ENCODE measurements at regions not wholly inside any gene's neighbourhood (a gene's known extent, or its start where the extent isn't known, plus 50 kb on each side); places are given as distances from the start of the nearest gene placed in this dataset.

DNA sequence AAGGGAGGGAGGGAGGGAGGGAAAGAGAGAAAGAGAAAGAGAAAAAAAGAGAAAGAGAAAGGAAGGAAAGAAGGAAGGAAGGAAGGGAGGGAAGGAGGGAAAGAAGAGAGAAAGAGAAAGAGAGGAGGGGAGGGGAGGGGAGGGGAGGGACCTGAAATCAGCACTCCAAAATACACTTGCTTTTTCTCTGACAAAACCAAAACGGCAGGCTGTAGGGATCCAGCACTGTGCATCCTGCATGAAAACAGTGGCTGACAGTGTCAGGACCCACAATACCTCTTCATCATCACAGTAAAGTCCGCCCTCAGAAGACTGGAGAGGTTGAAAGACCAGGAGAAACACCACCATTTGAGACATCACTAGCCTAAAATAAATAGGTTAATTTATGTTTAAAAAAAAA, 156.0 kb upstream of the SOD1 start:
- TF ChIP-seq MYC (IDR thresholded peaks at IDR 0.05; ENCODE audit: low read depth, low read length) (no peak), FOS (IDR thresholded peaks at IDR 0.05; ENCODE audit: borderline replicate concordance, insufficient read depth, low read length) (no peak), EZH2 (IDR thresholded peaks at IDR 0.05; ENCODE audit: borderline replicate concordance, low read depth, low read length, severe bottlenecking) (no peak), JUN (IDR thresholded peaks at IDR 0.05; ENCODE audit: borderline replicate concordance, insufficient read depth, insufficient read length, low read depth) (no peak), POLR2A (IDR thresholded peaks at IDR 0.05; ENCODE audit: low read depth, low read length) (no peak), GATA2 (IDR thresholded peaks at IDR 0.05; ENCODE audit: insufficient read depth, insufficient read length, low read depth, low read length) (no peak), POLR2AphosphoS5 (IDR thresholded peaks at IDR 0.05; ENCODE audit: insufficient read depth, low read depth, low read length) (no peak)
- TF ChIP-seq, protein P1, sequence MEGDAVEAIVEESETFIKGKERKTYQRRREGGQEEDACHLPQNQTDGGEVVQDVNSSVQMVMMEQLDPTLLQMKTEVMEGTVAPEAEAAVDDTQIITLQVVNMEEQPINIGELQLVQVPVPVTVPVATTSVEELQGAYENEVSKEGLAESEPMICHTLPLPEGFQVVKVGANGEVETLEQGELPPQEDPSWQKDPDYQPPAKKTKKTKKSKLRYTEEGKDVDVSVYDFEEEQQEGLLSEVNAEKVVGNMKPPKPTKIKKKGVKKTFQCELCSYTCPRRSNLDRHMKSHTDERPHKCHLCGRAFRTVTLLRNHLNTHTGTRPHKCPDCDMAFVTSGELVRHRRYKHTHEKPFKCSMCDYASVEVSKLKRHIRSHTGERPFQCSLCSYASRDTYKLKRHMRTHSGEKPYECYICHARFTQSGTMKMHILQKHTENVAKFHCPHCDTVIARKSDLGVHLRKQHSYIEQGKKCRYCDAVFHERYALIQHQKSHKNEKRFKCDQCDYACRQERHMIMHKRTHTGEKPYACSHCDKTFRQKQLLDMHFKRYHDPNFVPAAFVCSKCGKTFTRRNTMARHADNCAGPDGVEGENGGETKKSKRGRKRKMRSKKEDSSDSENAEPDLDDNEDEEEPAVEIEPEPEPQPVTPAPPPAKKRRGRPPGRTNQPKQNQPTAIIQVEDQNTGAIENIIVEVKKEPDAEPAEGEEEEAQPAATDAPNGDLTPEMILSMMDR (IDR thresholded peaks at IDR 0.05; ENCODE audit: extremely low read depth in 1 of 2, insufficient read depth in 1 of 2, low read depth in 1 of 2, low read length in 2 of 2): no peak
- TF ChIP-seq, protein P2, sequence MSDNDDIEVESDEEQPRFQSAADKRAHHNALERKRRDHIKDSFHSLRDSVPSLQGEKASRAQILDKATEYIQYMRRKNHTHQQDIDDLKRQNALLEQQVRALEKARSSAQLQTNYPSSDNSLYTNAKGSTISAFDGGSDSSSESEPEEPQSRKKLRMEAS (IDR thresholded peaks at IDR 0.05; ENCODE audit: insufficient read depth, insufficient read length): no peak
- H3K4me3 ChIP-seq (replicated peaks in 1 of 3; ENCODE audit: insufficient read depth in 1 of 3, low read depth in 1 of 3, low read length in 3 of 3): no peak overlapping the region
- no TSS peak for BruUV-seq (replicated peaks)
- no peaks in the 10 kb centered on the region for H4K20me1 ChIP-seq (replicated peaks; ENCODE audit: control insufficient read depth, extremely low read depth, insufficient read depth, low read length)
- no peak for DNase-seq (ENCODE audit: low read depth, low spot score)
- no peaks in the 10 kb centered on the region for H3K4me1 ChIP-seq (ENCODE audit: control insufficient read depth, extremely low read depth, insufficient read depth, low read length)
- no peaks in the 10 kb centered on the region for H3K9me1 ChIP-seq (replicated peaks; ENCODE audit: control insufficient read depth, extremely low read depth, insufficient read depth, low read length)
- no peaks in the 10 kb centered on the region for H3K9me3 ChIP-seq (replicated peaks; ENCODE audit: control insufficient read depth, insufficient read depth, low read length)
- ChIA-PET CTCF (no interaction called here), POLR2A (no interaction called here)
- H3K79me2 ChIP-seq (ENCODE audit: control insufficient read depth, insufficient read depth, low read length): no peaks in the 10 kb centered on the region
- no peak overlapping the region for H3K27ac ChIP-seq (ENCODE audit: insufficient read depth, low read depth, low read length)
- no peaks in the 10 kb centered on the region for H3K27me3 ChIP-seq (ENCODE audit: control insufficient read depth in 2 of 2, insufficient read depth in 2 of 2, low read length in 2 of 2)
- no peak overlapping the region for H3K9ac ChIP-seq (replicated peaks; ENCODE audit: extremely low read depth, insufficient read depth, low read length)
- dilution Hi-C loops (cut with MboI; ENCODE audit: extremely low pct_ligation_motif_present, low sequenced_read_pairs) (no loop called here), intact Hi-C loops (cut with micrococcal nuclease) (no loop called here)
- no peak overlapping the region for H3K4me2 ChIP-seq (ENCODE audit: insufficient read depth, low read length)
- no peaks in the 10 kb centered on the region for H3K36me3 ChIP-seq (ENCODE audit: control insufficient read depth in 2 of 2, extremely low read depth in 1 of 2, insufficient read depth in 2 of 2, low read length in 2 of 2)
- no peak for FAIRE-seq
- H2AFZ ChIP-seq (ENCODE audit: low read depth, low read length): no peak overlapping the region
